Heart left ventricle (tissue), 16 donors: ENCODE measurements at regions not wholly inside any gene's neighbourhood (a gene's known extent, or its start where the extent isn't known, plus 50 kb on each side); places are given as distances from the start of the nearest gene placed in this dataset.

Source experiments
- ATAC-seq, 4 donors: fragments of 200-7000 bp; cut with Tn5 transposase; one replicate each; pipeline ENCODE4 v1.9.1; 2020 to 2022; ENCODE audit warnings: moderate library complexity in 4 of 4, mild to moderate bottlenecking in 3 of 4, moderate number of reproducible peaks in 1 of 4
- DNase-seq, 5 donors: peaks; one replicate each; pipeline ENCODE4 v3.0.0-alpha.2; 2020
- H3K27ac ChIP-seq, 12 donors: fragments of 200-600 bp; sonication (generic) in 4 of 12; one replicate each; pipeline versions ENCODE4 v1.5.0 to v1.8.0; 2016 to 2022; ENCODE audit warnings: mild to moderate bottlenecking in 2 of 12
- H3K27me3 ChIP-seq, 9 donors: fragments of 200-600 bp; sonication (generic) in 2 of 9; one replicate each; pipeline versions ENCODE4 v1.5.1 to v1.8.0; 2016 to 2022; ENCODE audit warnings: mild to moderate bottlenecking in 3 of 9
- H3K36me3 ChIP-seq, 9 donors: fragments of 200-600 bp; sonication (generic) in 2 of 9; one replicate each; pipeline versions ENCODE4 v1.5.0 to v1.8.0; 2018 to 2022; ENCODE audit warnings: mild to moderate bottlenecking in 2 of 9
- H3K4me1 ChIP-seq, 12 donors: fragments of 200-600 bp; sonication (generic) in 4 of 12; one replicate each; pipeline versions ENCODE4 v1.5.0 to v1.8.0; 2016 to 2022; ENCODE audit warnings: mild to moderate bottlenecking in 3 of 12
- H3K4me3 ChIP-seq, 12 donors: fragments of 200-600 bp; sonication (generic) in 4 of 12; one replicate each; pipeline versions ENCODE4 v1.5.0 to v1.8.0; 2017 to 2022; ENCODE audit warnings: mild to moderate bottlenecking in 9 of 12, moderate library complexity in 4 of 12
- H3K9me3 ChIP-seq, 12 donors: fragments of 200-600 bp; sonication (generic) in 4 of 12; one replicate each; pipeline versions ENCODE4 v1.5.0 to v1.8.0; 2016 to 2022; ENCODE audit warnings: mild to moderate bottlenecking in 1 of 12
- CTCF ChIP-seq, 12 donors: fragments of 200-600 bp; sonication (generic) in 4 of 12; IDR thresholded peaks; one replicate each; pipeline versions ENCODE4 v1.5.0 to v1.8.0; 2018 to 2022; ENCODE audit warnings: antibody characterized with exemption in 12 of 12, mild to moderate bottlenecking in 5 of 12
- POLR2A ChIP-seq, 2 donors: fragments of 450-650 bp; IDR thresholded peaks; one replicate each; pipeline ENCODE4 v1.6.1; 2017; ENCODE audit warnings: antibody characterized with exemption in 2 of 2, mild to moderate bottlenecking in 2 of 2, moderate library complexity in 2 of 2
- WGBS, 4 donors: extraction: QIAGEN DNeasy Blood & Tissue Kit in 2 of 4; methylation state at CpG; one replicate each; pipeline versions ENCODE4 v1.1.5 to v1.1.7; 2013 to 2018; 5-methylcytosine and 5-hydroxymethylcytosine counted together
- intact Hi-C, 10 donors: fragments of 100-400 bp; cut with DNase I; formaldehyde crosslinking; loops; one replicate each; pipeline versions ENCODE4 v1.11.1 to v1.14.2; 2022
- donor health status: ischemic (EF 13 %, LVEDD 7.1; RV severe dilation, severe dysfunction).
- donor health status: healthy with polysubstance abuse.
- donor health status: DM: no; HTN: yes; CAD: no.
- donor health status: DM: no; HTN: no; CAD: no.
- donor health status: ischemic (EF 25% LVEDD 6.9; RV normal size, moderate dysfunction).
- donor health status: ischemic (EF 25% LVEDD 5.7; RV mildly dilated, moderate dysfunction).
- donor health status: healthy.
- donor health status: DM: yes; HTN: yes; CAD: no.
- donor health status: ischemic (EF 35%, LVEDD 5.7; RV mildly dilated, moderate dysfunction).
- donor health status: nonischemic (EF 11% LVEDD 7.7; RV severe dilation, severe dysfunction).
- donor health status: DM: yes; HTN: yes; CAD: no.
- donor health status: PGD.
- donor health status: ischemic (EF 29% LVEDD 5.4; RV normal size, mild dysfunction).
- donor health status: nonischemic (EF 23%, LVEDD 6.1; RV moderate dilation, normal function).

GRCh38 chr5:3381206-3381825, 214.3 kb upstream of the IRX1 start:
- H3K4me3 ChIP-seq = no peak overlapping the region
- intact Hi-C loops = no loop called here
- no peak for TF ChIP-seq CTCF (IDR thresholded peaks at IDR 0.05)
- TF ChIP-seq POLR2A (IDR thresholded peaks at IDR 0.05) = no peak
- no peaks in the 10 kb centered on the region for H3K36me3 ChIP-seq
- DNase-seq (no peak), ATAC-seq (peak in 1 of 4 donors; percentile 27)
- H3K9me3 ChIP-seq = no peaks in the 10 kb centered on the region
- no peaks in the 10 kb centered on the region for H3K4me1 ChIP-seq
- peaks cover 0 to 5% (median 0%) of the 10 kb centered on the region in 9 donors for H3K27me3 ChIP-seq
- H3K27ac ChIP-seq = no peak overlapping the region
- 84 to 86% (median 85%) methylated on average over 11 to 15 of the region's 15 CpGs for WGBS, 4 donors

GRCh38 chr5:3380689-3381088, 214.9 kb upstream of the IRX1 start:
- H3K4me1 ChIP-seq = no peaks in the 10 kb centered on the region
- intact Hi-C loops = no loop called here
- H3K36me3 ChIP-seq = no peaks in the 10 kb centered on the region
- H3K9me3 ChIP-seq = no peaks in the 10 kb centered on the region
- DNase-seq (no peak), ATAC-seq (no peak)
- H3K27ac ChIP-seq = no peak overlapping the region
- TF ChIP-seq CTCF (IDR thresholded peaks at IDR 0.05) (no peak), POLR2A (IDR thresholded peaks at IDR 0.05) (no peak)
- 77 to 89% (median 82%) methylated on average over 3 of the region's 3 CpGs for WGBS, 4 donors
- H3K4me3 ChIP-seq = no peak overlapping the region
- H3K27me3 ChIP-seq = peaks cover 0 to 5% (median 0%) of the 10 kb centered on the region in 9 donors

GRCh38 chr5:3377831-3378230, 217.8 kb upstream of the IRX1 start:
- WGBS, 4 donors = 72 to 81% (median 79%) methylated on average over 5 of the region's 5 CpGs
- no peak overlapping the region for H3K4me3 ChIP-seq
- no peak for ATAC-seq

GRCh38 chr5:3377176-3377575, 218.5 kb upstream of the IRX1 start:
- whole genome bisulfite sequencing, 4 donors = 80 to 90% (median 83%) methylated on average over 8 of the region's 8 CpGs
- peaks cover 0 to 5% (median 0%) of the 10 kb centered on the region in 9 donors for H3K27me3 ChIP-seq
- H3K4me3 ChIP-seq = no peak overlapping the region
- intact Hi-C loops = no loop called here
- H3K9me3 ChIP-seq = peaks cover 0 to 21% (median 12%) of the 10 kb centered on the region in 12 donors
- H3K27ac ChIP-seq = no peak overlapping the region
- TF ChIP-seq CTCF (IDR thresholded peaks at IDR 0.05) = no peak
- no peak for TF ChIP-seq POLR2A (IDR thresholded peaks at IDR 0.05)
- DNase-seq = no peak
- no peak for ATAC-seq
- H3K4me1 ChIP-seq = no peaks in the 10 kb centered on the region
- no peaks in the 10 kb centered on the region for H3K36me3 ChIP-seq

More at GRCh38 chr5:3377831-3378230, 217.8 kb upstream of the IRX1 start:
- H3K27me3 ChIP-seq = peaks cover 0 to 5% (median 0%) of the 10 kb centered on the region in 9 donors
- TF ChIP-seq POLR2A (IDR thresholded peaks at IDR 0.05) (no peak), CTCF (IDR thresholded peaks at IDR 0.05) (no peak)
- H3K27ac ChIP-seq = no peak overlapping the region
- DNase-seq = no peak
- H3K9me3 ChIP-seq = peaks cover 0 to 14% (median 5%) of the 10 kb centered on the region in 12 donors
- no peaks in the 10 kb centered on the region for H3K4me1 ChIP-seq
- intact Hi-C loops = no loop called here
- no peaks in the 10 kb centered on the region for H3K36me3 ChIP-seq
